GM10248 (cell line): ENCODE measurements at regions not wholly inside any gene's neighbourhood (a gene's known extent, or its start where the extent isn't known, plus 50 kb on each side); places are given as distances from the start of the nearest gene placed in this dataset.

Experiments
- CTCF ChIA-PET: fragments of 300-600 bp; sonication (Branson Sonifier 250); formaldehyde crosslinking; extraction: SDS; loops from one replicate; lab custom pipeline; 2021; ENCODE audit warnings: antibody characterized with exemption; lab: Yijun Ruan, JAX
- POLR2A ChIA-PET: fragments of 350-650 bp; sonication (Branson Sonifier 250); formaldehyde crosslinking; extraction: SDS; loops from one replicate; lab custom pipeline; 2020; ENCODE audit warnings: antibody characterized with exemption; lab: Yijun Ruan, JAX
- DNase-seq: peaks from one replicate; pipeline ENCODE4 v3.0.0; 2012; ENCODE audit errors: extremely low spot score
- TF ChIP-seq, protein P1 (sequence below): IDR thresholded peaks from 2 replicates; pipeline ENCODE4 v1.5.1; 2012; ENCODE audit warnings: mild to moderate bottlenecking, low read depth; ENCODE audit errors: extremely low read depth, missing control alignments, control extremely low read depth

DNA sequence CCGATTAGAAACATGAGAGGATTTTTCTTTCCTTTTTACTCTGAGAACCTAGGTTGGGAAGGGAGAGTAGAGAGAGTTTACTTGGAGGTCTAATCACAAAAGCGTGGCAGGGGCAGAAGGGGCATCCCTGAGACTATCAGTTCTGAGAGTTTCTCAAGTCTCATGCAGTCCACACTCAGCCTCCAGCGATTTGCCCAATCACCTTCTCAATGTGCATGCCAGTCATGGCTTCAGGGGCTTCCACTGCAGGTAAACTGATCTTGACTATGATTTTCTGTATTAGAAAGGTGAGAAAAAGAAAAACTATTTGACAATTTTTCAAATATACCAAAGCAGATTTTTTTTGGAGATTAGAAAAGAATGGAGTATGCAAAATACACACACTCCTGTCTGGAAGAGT is 617.1 kb upstream of the ZFP42 start:
- CTCF ChIA-PET = no interaction called here
- DNase-seq = no peak
- TF ChIP-seq, protein P1, sequence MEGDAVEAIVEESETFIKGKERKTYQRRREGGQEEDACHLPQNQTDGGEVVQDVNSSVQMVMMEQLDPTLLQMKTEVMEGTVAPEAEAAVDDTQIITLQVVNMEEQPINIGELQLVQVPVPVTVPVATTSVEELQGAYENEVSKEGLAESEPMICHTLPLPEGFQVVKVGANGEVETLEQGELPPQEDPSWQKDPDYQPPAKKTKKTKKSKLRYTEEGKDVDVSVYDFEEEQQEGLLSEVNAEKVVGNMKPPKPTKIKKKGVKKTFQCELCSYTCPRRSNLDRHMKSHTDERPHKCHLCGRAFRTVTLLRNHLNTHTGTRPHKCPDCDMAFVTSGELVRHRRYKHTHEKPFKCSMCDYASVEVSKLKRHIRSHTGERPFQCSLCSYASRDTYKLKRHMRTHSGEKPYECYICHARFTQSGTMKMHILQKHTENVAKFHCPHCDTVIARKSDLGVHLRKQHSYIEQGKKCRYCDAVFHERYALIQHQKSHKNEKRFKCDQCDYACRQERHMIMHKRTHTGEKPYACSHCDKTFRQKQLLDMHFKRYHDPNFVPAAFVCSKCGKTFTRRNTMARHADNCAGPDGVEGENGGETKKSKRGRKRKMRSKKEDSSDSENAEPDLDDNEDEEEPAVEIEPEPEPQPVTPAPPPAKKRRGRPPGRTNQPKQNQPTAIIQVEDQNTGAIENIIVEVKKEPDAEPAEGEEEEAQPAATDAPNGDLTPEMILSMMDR = no peak
- POLR2A ChIA-PET = no interaction called here

DNA sequence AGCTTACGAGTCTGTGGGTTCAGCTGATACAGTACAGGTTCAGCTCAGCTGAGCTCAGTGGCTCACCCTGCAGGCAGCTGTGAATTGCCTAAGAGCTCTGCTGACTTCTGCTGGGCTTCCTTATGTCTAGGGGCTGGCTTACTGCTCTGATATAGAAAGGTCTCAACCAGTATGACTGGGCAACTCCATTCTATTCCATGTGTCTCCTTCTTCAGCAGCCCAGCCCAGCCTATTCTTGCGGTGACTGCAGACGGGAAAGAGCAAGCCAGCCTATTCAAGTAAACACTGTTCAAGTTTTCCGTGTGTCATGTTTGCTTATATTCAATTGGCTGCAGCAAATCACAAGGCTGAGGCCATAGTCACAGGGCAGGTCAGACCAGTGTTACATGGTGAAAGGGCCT is 615.4 kb upstream of the ZFP42 start:
- ChIA-PET POLR2A (no interaction called here), CTCF (no interaction called here)
- no peak for DNase-seq
- TF ChIP-seq, protein P1 = no peak

DNA sequence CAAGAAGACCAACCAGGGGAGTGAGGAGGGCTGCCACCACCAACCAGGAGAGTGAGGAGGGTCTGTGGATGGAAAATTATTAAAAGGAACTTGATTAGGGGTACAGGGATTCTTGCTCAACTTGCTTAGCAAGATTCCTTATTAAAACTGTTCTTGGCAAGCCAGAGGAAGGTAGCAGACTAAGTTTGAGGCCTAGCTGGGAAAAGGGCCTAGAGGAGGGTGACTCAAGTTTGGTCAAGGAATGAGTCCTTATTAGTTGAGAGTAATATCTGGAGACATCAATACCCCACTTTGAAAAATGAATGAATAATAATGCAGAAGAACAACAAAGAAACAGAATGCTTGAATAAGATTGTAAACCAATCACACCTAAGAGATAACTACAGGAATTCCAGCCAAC is 612.4 kb upstream of the ZFP42 start:
- POLR2A ChIA-PET = no interaction called here
- no peak for DNase-seq
- TF ChIP-seq, protein P1 = no peak
- CTCF ChIA-PET = no interaction called here

DNA sequence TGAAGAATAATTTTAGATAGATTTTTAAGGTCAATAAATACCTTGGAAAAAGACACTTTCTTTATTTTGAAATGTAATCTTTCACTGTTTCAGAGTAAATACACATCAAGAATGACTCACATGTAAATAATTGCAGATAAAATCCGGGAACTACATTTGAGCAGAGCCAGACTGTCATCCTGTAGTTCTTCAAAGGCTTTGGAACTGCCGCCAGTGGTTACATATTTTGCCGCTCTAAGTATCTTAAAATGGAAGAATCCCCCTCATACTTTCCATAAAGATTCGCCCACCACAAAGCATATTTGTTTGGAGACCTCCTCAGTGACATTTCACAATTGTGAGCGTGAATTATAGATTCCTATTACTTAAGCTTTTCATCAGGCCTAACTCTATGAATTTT is 607.8 kb upstream of the ZFP42 start:
- TF ChIP-seq, protein P1 = no peak
- ChIA-PET CTCF (interaction anchor here (0.9 to 1.0 kb wide), 3 partner anchors 12 to 122 kb away, joined by 3 read pairs; no protein-coding TSS in a partner anchor), POLR2A (no interaction called here)
- no peak for DNase-seq

DNA sequence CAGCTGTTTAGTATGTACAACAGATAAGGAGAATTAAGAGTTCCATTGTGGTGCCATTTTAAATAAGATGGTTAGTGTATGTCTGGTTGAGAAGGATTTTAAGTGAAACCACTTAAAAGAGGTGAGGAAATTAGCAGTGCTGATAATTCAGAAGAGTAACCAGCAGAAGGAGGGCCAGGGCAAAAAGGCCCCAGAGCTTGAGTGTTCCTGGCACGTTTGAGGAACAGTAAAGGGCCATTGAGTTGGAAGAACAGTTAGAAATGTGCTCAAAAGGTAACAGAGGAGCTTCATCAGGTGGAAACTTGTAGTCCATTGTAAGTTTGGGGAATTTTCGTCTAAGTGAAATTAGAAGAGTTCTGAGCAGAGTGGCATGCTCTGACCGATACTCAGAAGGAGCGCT is 606.2 kb upstream of the ZFP42 start:
- ChIA-PET POLR2A (no interaction called here), CTCF (interaction anchor here (1.0 kb wide), 1 partner anchor 31 kb away, joined by 3 read pairs; no protein-coding TSS in a partner anchor)
- no peak for DNase-seq
- TF ChIP-seq, protein P1 = no peak

DNA sequence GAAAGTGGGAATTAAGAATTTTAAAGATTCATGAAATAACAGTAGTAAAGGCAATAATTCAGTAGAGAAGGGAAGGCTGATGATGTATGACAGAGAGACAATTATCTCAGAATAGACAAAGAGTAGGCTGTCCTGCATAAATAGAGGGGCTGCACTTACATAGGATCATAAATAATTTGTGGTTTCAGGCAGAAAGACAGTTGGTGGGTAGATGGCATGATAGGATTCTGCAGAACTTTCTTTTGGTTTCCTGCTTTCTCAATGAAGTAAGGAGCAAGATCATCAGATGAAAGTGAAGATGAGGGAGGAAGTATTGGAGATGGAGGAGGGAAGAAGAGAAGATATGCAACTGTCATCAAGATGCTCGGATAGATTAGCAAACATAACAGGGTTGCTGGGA is 604.9 kb upstream of the ZFP42 start:
- TF ChIP-seq, protein P1 = no peak
- DNase-seq = no peak
- POLR2A ChIA-PET = no interaction called here
- CTCF ChIA-PET = no interaction called here
